ENCODE measurements at regions not wholly inside any gene's neighbourhood (a gene's known extent, or its start where the extent isn't known, plus 50 kb on each side); places are given as distances from the start of the nearest gene placed in this dataset.
"Not testable (repeated sequence)": the region's sequence is repeated elsewhere in the genome, so short reads cannot be mapped to it uniquely, and the experiment has no call there.

- TF ChIP-seq CTCF, POLR2A, POLR2AphosphoS5 (IDR thresholded peaks at IDR 0.05): not testable (repeated sequence)
These were observed 240.0 kb upstream of the PRSS1 start for GRCh38 chr7:142509235-142509634.

Data from breast epithelium (tissue), 3 donors.